NCI-H526 treated with DMSO at 0.1 percent for 48 hours (cell line): ENCODE measurements at regions not wholly inside any gene's neighbourhood (a gene's known extent, or its start where the extent isn't known, plus 50 kb on each side); places are given as distances from the start of the nearest gene placed in this dataset.

Source experiments
- DNase-seq: peaks from one replicate; lab custom pipeline; 2025; lab: John Stamatoyannopoulos, UW

- no peak for DNase-seq
Measured at GRCh38 chr1:63122079-63122478, 200.3 kb upstream of the FOXD3 start.

- no peak for DNase-seq
Measured at GRCh38 chr1:63124666-63125191, 197.6 kb upstream of the FOXD3 start.

- DNase-seq = no peak
Measured at GRCh38 chr1:63126104-63126503, 196.3 kb upstream of the FOXD3 start.

- no peak for DNase-seq
Measured at GRCh38 chr1:63127376-63127775, 195.0 kb upstream of the FOXD3 start.

- DNase-seq = no peak
Measured at GRCh38 chr1:63128556-63128955, 193.8 kb upstream of the FOXD3 start.

- DNase-seq = no peak
Measured at GRCh38 chr1:63129184-63129583, 193.2 kb upstream of the FOXD3 start.

- DNase-seq = no peak
Measured at GRCh38 chr1:63129855-63130254, 192.5 kb upstream of the FOXD3 start.

GRCh38 chr1:63134501-63135173 lies 187.7 kb upstream of the FOXD3 start:
- no peak for DNase-seq

GRCh38 chr1:63135174-63135512 lies 187.2 kb upstream of the FOXD3 start:
- no peak for DNase-seq

- no peak for DNase-seq
Measured at GRCh38 chr1:63135801-63136200, 186.6 kb upstream of the FOXD3 start.

- no peak for DNase-seq
Measured at GRCh38 chr1:63142001-63142400, 180.4 kb upstream of the FOXD3 start.

- no peak for DNase-seq
Measured at GRCh38 chr1:63143482-63143881, 178.9 kb upstream of the FOXD3 start.

- no peak for DNase-seq
Measured at GRCh38 chr1:63147783-63148182, 174.6 kb upstream of the FOXD3 start.

GRCh38 chr1:63148825-63149645 lies 173.3 kb upstream of the FOXD3 start:
- DNase-seq = peak; percentile 1

GRCh38 chr1:63152572-63152971 lies 169.8 kb upstream of the FOXD3 start:
- no peak for DNase-seq

- no peak for DNase-seq
Measured at GRCh38 chr1:63155437-63155836, 166.9 kb upstream of the FOXD3 start.

GRCh38 chr1:63157085-63157484 lies 165.3 kb upstream of the FOXD3 start:
- DNase-seq = no peak

GRCh38 chr1:63169057-63169456 lies 153.3 kb upstream of the FOXD3 start:
- no peak for DNase-seq

- no peak for DNase-seq
Measured at GRCh38 chr1:63173161-63173560, 149.2 kb upstream of the FOXD3 start.

- no peak for DNase-seq
Measured at GRCh38 chr1:63189677-63190076, 132.7 kb upstream of the FOXD3 start.

GRCh38 chr1:63190171-63190570 lies 132.2 kb upstream of the FOXD3 start:
- DNase-seq = no peak

- DNase-seq = no peak
Measured at GRCh38 chr1:63198871-63199394, 123.4 kb upstream of the FOXD3 start.

- DNase-seq = no peak
Measured at GRCh38 chr1:63199706-63200335, 122.5 kb upstream of the FOXD3 start.
